ENCODE measurements at regions not wholly inside any gene's neighbourhood (a gene's known extent, or its start where the extent isn't known, plus 50 kb on each side); places are given as distances from the start of the nearest gene placed in this dataset.
"Not testable (repeated sequence)": the region's sequence is repeated elsewhere in the genome, so short reads cannot be mapped to it uniquely, and the experiment has no call there.

- DNase-seq (ENCODE audit: low spot score), result no peak
Measured at GRCh38 chr10:36448760-36449691, 676.4 kb upstream of the ANKRD30A start.

- DNase-seq (ENCODE audit: low spot score), result no peak
Measured at GRCh38 chr10:36446881-36447280, 678.5 kb upstream of the ANKRD30A start.

DNA sequence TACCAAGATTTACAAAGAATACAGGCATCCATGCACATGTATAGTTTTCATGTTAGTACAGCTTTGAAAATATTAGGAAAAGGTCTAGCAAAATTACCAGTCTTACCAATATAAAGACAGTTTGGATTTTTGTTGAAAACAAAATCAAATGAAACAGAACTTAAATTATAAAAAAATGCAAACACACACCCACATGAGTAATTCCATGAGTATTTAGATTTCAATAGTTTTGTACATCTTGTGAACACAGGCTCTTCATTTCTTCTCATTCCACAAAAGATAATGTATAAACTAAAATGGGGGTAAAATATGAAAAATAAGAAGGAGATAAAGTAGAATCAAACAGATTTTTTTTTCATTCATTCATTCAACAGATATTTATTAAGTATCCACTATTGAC is 682.2 kb upstream of the ANKRD30A start:
- no peak for DNase-seq (ENCODE audit: low spot score)

GRCh38 chr10:36441557-36441956 is 683.8 kb upstream of the ANKRD30A start:
- DNase-seq (ENCODE audit: low spot score), result no peak

DNA sequence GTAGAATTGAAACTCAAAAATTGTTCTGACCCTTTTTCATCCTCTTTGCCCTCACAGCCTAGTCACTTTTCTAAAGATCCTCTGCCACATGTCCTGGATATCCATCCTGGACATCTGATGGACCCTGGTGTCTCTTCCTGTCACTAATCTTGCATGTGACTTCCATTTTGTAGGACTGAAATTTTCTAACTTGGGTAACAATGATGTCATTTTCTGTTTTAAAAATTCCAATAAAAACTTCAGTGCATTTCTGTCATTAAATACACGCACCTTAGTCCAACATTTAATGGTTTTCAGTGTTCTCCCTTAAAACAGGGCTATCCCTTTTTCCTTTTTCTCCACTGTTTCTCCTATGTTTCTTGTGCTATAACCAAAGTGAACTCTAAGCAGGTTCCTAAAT is 684.9 kb upstream of the ANKRD30A start:
- DNase-seq (ENCODE audit: low spot score), result no peak

- DNase-seq (ENCODE audit: low spot score), result no peak
Measured at GRCh38 chr10:36437367-36437766, 688.0 kb upstream of the ANKRD30A start.

DNA sequence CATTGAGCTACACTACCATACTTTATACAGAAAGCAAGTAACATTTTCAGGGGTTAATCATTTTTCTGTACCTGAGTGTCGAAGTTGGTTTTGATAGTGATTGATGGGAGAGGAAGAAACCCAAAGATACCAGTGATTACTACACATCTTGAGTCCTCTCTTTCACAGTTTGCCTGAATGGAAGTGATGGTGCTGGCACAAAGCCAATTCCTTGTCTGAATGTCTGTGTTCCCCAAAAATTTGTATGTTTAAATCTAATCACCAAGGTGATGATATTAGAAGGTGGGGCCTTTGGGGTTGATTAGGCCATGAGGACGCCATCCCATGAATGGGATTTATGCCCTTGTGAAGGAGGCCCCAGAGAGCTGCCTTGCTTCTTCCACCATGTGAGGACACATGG is 696.9 kb upstream of the ANKRD30A start:
- DNase-seq (ENCODE audit: low spot score), result no peak

- DNase-seq (ENCODE audit: low spot score), result no peak
Measured at GRCh38 chr10:36425131-36425797, 700.1 kb upstream of the ANKRD30A start.

DNA sequence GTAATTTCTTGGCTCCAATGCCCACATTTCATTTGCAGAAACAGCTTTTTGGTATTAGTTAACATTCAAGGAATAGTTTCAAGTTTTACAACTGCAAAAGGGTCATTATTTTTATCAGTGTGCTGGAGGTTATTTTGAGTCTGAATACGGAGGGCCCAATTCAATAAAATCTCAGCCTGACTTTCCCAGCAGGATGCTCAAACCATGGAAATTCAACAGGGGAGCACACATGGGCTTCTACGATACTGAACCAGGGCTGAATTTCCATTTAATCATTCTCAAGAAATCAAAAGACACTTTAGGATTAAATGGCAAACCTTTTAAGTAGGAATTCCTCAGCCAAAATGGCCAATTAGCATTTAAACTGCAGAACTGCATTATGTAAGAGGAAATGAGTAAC is 700.9 kb upstream of the ANKRD30A start:
- no peak for DNase-seq (ENCODE audit: low spot score)

- DNase-seq (ENCODE audit: low spot score), result no peak
Measured at GRCh38 chr10:36423821-36424248, 701.6 kb upstream of the ANKRD30A start.

DNA sequence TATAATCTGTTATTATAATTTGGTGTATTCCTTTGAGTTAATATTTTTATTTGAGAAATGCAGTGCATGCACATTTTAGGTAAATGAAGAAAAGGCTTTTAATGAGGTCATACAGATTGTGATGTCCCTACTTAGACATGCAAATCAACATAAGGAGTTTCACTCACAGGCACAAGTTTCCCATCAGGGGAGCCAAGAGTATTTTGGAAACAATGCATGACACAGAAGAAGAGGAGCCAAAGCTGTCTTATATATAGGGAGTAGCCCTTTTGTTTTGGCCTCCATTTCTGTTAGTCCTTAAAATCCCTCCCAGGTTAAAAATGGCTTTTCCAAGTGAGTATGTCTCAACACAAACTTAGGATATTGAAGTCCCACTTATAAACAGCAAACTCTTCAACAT is 703.4 kb upstream of the ANKRD30A start:
- DNase-seq (ENCODE audit: low spot score), result no peak

DNA sequence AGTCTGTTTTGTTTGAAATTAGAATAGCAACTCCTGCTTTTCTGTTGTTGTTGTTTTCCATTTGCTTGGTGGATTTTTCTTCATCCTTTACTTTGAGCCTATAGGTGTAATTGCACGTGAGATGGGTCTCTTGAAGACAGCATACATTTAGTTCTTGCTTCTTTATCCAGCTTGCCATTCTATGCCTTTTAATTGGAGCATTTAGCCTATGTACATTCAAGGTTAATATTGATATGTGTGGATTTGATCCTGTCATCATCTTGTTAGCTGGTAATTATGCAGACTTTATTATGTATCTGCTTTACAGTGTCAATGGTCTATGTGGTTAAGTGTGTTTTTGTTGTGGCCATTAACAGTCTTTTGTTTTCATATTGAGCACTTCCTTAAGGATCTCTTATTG is 708.9 kb upstream of the ANKRD30A start:
- no peak for DNase-seq (ENCODE audit: low spot score)

DNA sequence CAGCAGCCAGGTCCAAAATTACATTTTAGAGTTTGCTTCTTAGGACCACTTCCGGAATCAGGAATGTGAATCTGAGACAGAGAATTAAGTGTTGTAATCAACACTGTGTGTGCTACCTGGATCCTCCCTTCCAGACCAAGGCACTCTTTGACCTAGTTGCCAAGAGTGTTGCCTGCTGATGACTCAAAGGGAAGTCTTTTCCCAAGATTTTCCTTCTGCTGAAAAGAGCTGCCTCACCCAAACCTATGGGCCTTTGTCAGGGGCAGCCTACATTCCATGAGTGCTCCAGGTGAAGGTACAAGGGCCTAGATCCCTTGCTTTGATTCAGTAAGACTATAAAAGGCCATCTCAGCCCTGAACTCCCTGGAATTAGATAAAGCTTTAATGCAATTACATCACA is 712.5 kb upstream of the ANKRD30A start:
- DNase-seq (ENCODE audit: low spot score), result no peak

DNA sequence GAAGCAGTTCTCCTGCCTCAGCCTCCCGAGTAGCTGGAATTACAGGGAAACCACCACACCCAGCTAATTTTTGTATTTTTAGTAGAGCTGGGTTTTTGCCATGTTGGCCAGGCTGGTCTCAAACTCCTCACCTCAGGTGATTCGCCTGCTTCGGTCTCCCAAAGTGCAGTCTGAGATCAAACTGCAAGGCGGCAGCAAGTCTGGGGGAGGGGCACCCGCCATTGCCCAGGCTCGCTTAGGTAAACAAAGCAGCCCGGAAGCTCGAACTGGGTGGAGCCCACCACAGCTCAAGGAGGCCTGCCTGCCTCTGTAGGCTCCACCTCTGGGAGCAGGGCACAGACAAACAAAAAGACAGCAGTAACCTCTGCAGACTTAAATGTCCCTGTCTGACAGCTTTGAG is 725.2 kb upstream of the ANKRD30A start:
- DNase-seq (ENCODE audit: low spot score), result not testable (repeated sequence)

GRCh38 chr10:36393801-36394200 is 731.6 kb upstream of the ANKRD30A start:
- DNase-seq (ENCODE audit: low spot score), result no peak

DNA sequence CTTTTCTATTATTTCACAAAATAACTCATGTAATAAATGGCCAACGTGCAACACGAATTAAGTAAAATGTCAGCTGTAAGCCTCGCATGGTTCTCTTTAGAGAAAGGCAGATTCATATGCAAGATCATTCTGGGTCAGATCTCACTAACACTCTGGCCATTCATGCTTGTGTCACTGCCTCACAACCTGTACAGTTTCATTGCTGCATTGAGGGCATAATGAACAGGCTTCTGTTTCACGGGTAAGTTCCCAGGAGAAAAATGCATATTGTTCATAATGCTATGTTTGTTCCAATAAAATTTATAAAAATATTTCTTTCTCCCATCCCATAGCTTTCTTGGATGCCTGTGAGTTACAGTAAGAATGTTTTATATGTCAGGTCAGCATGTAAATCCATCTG is 734.0 kb upstream of the ANKRD30A start:
- DNase-seq (ENCODE audit: low spot score), result no peak

- no peak for DNase-seq (ENCODE audit: low spot score)
Measured at GRCh38 chr10:36390221-36390620, 735.2 kb upstream of the ANKRD30A start.

DNA sequence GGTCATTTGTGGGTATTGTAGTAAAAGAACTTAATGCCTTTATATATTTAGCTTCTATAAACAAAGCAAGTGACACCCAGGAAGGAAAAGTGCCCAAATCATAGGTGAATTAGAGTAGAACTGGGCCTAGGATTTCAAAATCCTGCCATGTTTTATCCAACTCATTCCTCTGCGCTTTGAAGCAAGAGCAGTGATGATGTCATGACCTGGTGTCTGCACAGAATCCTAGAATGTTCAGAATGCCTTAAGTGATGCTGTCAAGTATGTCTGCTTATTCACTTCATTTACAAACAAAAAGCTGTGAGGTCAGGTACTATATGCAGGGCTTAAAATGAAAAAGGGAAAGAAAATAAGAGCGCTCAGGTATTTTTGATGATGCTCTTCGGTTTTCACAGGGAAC is 737.2 kb upstream of the ANKRD30A start:
- no peak for DNase-seq (ENCODE audit: low spot score)

- DNase-seq (ENCODE audit: low spot score), result no peak
Measured at GRCh38 chr10:36385693-36386092, 739.7 kb upstream of the ANKRD30A start.

GRCh38 chr10:36383349-36383748 is 741.3 kb upstream of the FZD8 start:
- no peak for DNase-seq (ENCODE audit: low spot score)

DNA sequence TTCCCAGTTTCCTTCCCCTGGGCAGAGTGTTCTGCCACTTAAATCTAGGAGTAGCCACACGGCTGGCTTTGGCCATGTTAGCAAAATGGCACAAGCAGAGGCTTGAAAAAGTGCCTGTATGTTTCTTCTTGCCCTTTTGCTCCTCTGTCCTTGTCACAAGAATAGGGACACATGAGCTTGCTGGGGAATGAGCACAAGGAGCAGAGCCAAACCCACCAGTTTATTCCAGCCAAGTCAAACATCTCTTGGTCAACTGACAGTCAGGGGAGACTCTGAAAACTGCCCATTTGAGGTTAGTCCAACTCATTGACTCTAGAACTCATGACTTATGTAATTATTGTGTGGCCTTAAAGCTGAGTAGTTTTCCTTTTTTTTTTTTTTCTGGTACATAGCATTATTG is 739.7 kb upstream of the FZD8 start:
- no peak for DNase-seq (ENCODE audit: low spot score)

- DNase-seq (ENCODE audit: low spot score), result no peak
Measured at GRCh38 chr10:36380538-36380937, 738.4 kb upstream of the FZD8 start.

DNA sequence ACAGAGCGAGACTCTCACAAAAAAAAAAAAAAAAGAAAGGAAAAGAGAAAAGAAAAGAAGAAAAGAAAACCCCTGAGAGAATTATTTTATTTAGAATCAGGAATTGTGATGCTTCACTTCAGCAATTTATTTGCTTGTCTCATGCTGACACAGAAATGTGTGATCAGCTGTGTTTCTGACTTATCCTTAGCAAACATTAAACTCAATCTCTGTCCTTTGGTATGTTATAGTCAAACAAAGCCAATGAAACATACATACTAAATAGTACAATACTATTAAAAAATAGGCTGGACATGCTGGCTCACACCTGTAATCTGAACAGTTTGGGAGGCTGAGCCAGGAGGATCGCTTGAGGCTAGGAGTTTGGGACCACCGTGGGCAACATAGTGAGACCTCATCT is 733.0 kb upstream of the FZD8 start:
- no peak for DNase-seq (ENCODE audit: low spot score)

Data from hematopoietic multipotent progenitor cell treated with erythropoietin and hydrocortisone succinate and interleukin-3 and kit ligand, for 15 days (in vitro differentiated cells).